GM12865 (cell line): ENCODE measurements at regions not wholly inside any gene's neighbourhood (a gene's known extent, or its start where the extent isn't known, plus 50 kb on each side); places are given as distances from the start of the nearest gene placed in this dataset.

Experiments used
- DNase-seq: peaks from one replicate; pipeline ENCODE4 v3.0.0; 2010; ENCODE audit warnings: low read depth
- H3K4me3 ChIP-seq: 2 replicates; pipeline ENCODE4 v1.5.1; 2011; ENCODE audit warnings: mild to moderate bottlenecking, low read depth, low read length, control low read depth
- TF ChIP-seq, protein P1 (sequence below): IDR thresholded peaks from 2 replicates; pipeline ENCODE4 v1.5.1; 2011; ENCODE audit warnings: low read length, control low read depth, low read depth, inconsistent platforms; ENCODE audit not compliant: insufficient read depth; ENCODE audit errors: missing control alignments

- no peak overlapping the region for H3K4me3 ChIP-seq
- TF ChIP-seq, protein P1, sequence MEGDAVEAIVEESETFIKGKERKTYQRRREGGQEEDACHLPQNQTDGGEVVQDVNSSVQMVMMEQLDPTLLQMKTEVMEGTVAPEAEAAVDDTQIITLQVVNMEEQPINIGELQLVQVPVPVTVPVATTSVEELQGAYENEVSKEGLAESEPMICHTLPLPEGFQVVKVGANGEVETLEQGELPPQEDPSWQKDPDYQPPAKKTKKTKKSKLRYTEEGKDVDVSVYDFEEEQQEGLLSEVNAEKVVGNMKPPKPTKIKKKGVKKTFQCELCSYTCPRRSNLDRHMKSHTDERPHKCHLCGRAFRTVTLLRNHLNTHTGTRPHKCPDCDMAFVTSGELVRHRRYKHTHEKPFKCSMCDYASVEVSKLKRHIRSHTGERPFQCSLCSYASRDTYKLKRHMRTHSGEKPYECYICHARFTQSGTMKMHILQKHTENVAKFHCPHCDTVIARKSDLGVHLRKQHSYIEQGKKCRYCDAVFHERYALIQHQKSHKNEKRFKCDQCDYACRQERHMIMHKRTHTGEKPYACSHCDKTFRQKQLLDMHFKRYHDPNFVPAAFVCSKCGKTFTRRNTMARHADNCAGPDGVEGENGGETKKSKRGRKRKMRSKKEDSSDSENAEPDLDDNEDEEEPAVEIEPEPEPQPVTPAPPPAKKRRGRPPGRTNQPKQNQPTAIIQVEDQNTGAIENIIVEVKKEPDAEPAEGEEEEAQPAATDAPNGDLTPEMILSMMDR = no peak
- DNase-seq = no peak
Observed at GRCh38 chr1:218538341-218538740, 193.2 kb downstream of the TGFB2 start.

DNA sequence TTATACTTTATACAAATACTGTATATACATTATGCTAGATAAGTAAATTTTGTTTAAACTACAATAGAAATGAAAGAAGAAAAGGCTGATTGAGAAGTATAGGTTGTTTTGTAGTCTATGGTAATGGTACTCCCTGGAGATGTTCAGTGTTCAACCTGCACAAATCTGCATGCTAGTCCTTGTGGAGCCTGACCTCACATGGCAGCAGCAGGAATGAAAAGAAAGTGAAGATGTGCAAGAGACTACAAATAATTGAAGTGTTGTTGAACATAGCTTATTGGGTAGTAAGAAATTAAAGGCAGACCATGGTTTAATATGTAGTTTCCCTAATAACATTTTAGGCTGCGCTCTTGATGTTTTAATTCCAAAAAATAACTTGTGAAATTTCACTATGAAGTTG, 201.2 kb downstream of the TGFB2 start:
- no peak overlapping the region for H3K4me3 ChIP-seq
- DNase-seq = no peak
- TF ChIP-seq, protein P1 = no peak

GRCh38 chr1:218547957-218548730, 203.0 kb downstream of the TGFB2 start:
- H3K4me3 ChIP-seq = no peak overlapping the region
- DNase-seq = no peak
- TF ChIP-seq, protein P1 = no peak

DNA sequence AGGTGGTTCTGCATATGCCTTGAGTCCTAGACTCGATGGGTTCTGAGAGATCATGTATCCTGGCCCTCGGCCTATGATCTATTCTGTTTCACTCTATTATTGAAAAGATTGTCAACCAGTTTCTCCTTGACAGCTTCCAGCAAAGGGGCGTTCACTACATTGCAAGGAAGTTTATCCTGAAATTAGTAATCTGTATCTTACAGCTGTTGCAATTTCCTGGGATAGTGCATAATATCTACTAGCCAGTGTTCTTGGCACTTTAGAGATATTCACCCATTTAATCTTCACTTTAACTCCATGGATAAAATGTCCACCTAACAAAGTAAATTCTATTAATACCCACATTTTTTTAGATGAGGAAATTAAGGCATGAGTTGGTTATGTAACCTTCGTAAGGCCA, 203.6 kb downstream of the TGFB2 start:
- TF ChIP-seq, protein P1 = no peak
- no peak overlapping the region for H3K4me3 ChIP-seq
- no peak for DNase-seq

- TF ChIP-seq, protein P1 = no peak
- DNase-seq = no peak
- no peak overlapping the region for H3K4me3 ChIP-seq
Observed at GRCh38 chr1:218553197-218553596, 208.1 kb downstream of the TGFB2 start.

- TF ChIP-seq, protein P1 = no peak
- no peak overlapping the region for H3K4me3 ChIP-seq
- DNase-seq = no peak
Observed at GRCh38 chr1:218556016-218556415, 210.9 kb downstream of the TGFB2 start.

- TF ChIP-seq, protein P1 = no peak
- no peak for DNase-seq
- no peak overlapping the region for H3K4me3 ChIP-seq
Observed at GRCh38 chr1:218557731-218558130, 212.6 kb downstream of the TGFB2 start.
